ENCODE measurements at regions not wholly inside any gene's neighbourhood (a gene's known extent, or its start where the extent isn't known, plus 50 kb on each side); places are given as distances from the start of the nearest gene placed in this dataset.
A peak's percentile ranks its signal among the peaks of the same experiment; 100 is the strongest.

- Mint-ChIP-seq H3K27ac (no peak overlapping the region), H3K9me3 (ENCODE audit: low read depth) (peaks cover 13% of the 10 kb centered on the region), H3K27me3 (peaks cover 8% of the 10 kb centered on the region), H3K4me1 (ENCODE audit: low read depth) (peaks cover 3% of the 10 kb centered on the region), H3K4me3 (ENCODE audit: low read depth) (no peak overlapping the region), H3K36me3 (ENCODE audit: insufficient read depth) (peaks cover 8% of the 10 kb centered on the region)
- no peak for TF ChIP-seq CTCF (IDR thresholded peaks at IDR 0.05; ENCODE audit: unreplicated experiment)
- DNase-seq (ENCODE audit: low spot score, unreplicated experiment), result no peak
Observed at GRCh38 chr2:128469875-128470274, 151.2 kb upstream of the HS6ST1 start.

GRCh38 chr2:128472789-128473174, 154.1 kb upstream of the HS6ST1 start:
- no peak for DNase-seq (ENCODE audit: low spot score, unreplicated experiment)
- Mint-ChIP-seq H3K36me3 (ENCODE audit: insufficient read depth) (peaks cover 8% of the 10 kb centered on the region), H3K27me3 (peaks cover 18% of the 10 kb centered on the region), H3K9me3 (ENCODE audit: low read depth) (peaks cover 13% of the 10 kb centered on the region), H3K4me1 (ENCODE audit: low read depth) (peaks cover 16% of the 10 kb centered on the region), H3K4me3 (ENCODE audit: low read depth) (no peak overlapping the region), H3K27ac (peak overlapping the region; percentile 37)
- no peak for TF ChIP-seq CTCF (IDR thresholded peaks at IDR 0.05; ENCODE audit: unreplicated experiment)

- Mint-ChIP-seq H3K4me3 (ENCODE audit: low read depth) (no peak overlapping the region), H3K4me1 (ENCODE audit: low read depth) (peaks cover 16% of the 10 kb centered on the region), H3K9me3 (ENCODE audit: low read depth) (peaks cover 11% of the 10 kb centered on the region), H3K27ac (no peak overlapping the region), H3K27me3 (peaks cover 20% of the 10 kb centered on the region), H3K36me3 (ENCODE audit: insufficient read depth) (peaks cover 8% of the 10 kb centered on the region)
- no peak for DNase-seq (ENCODE audit: low spot score, unreplicated experiment)
- no peak for TF ChIP-seq CTCF (IDR thresholded peaks at IDR 0.05; ENCODE audit: unreplicated experiment)
Observed at GRCh38 chr2:128473175-128474035, 154.7 kb upstream of the HS6ST1 start.

- peaks cover 6% of the 10 kb centered on the region for H3K9me3 Mint-ChIP-seq (ENCODE audit: low read depth)
- peaks cover 5% of the 10 kb centered on the region for H3K36me3 Mint-ChIP-seq (ENCODE audit: insufficient read depth)
- TF ChIP-seq CTCF (IDR thresholded peaks at IDR 0.05; ENCODE audit: unreplicated experiment), result no peak
- H3K4me3 Mint-ChIP-seq (ENCODE audit: low read depth), result no peak overlapping the region
- H3K4me1 Mint-ChIP-seq (ENCODE audit: low read depth), result peaks cover 16% of the 10 kb centered on the region
- no peak for DNase-seq (ENCODE audit: low spot score, unreplicated experiment)
- H3K27me3 Mint-ChIP-seq, result peaks cover 20% of the 10 kb centered on the region
- no peak overlapping the region for H3K27ac Mint-ChIP-seq
Observed at GRCh38 chr2:128474036-128474955, 155.6 kb upstream of the HS6ST1 start.

- H3K4me1 Mint-ChIP-seq (ENCODE audit: low read depth), result peaks cover 16% of the 10 kb centered on the region
- no peak overlapping the region for H3K4me3 Mint-ChIP-seq (ENCODE audit: low read depth)
- no peak for TF ChIP-seq CTCF (IDR thresholded peaks at IDR 0.05; ENCODE audit: unreplicated experiment)
- no peak overlapping the region for H3K27ac Mint-ChIP-seq
- H3K27me3 Mint-ChIP-seq, result peaks cover 20% of the 10 kb centered on the region
- peaks cover 6% of the 10 kb centered on the region for H3K9me3 Mint-ChIP-seq (ENCODE audit: low read depth)
- H3K36me3 Mint-ChIP-seq (ENCODE audit: insufficient read depth), result peaks cover 5% of the 10 kb centered on the region
- no peak for DNase-seq (ENCODE audit: low spot score, unreplicated experiment)
Observed at GRCh38 chr2:128474962-128475361, 156.3 kb upstream of the HS6ST1 start.
